ENCODE measurements at regions not wholly inside any gene's neighbourhood (a gene's known extent, or its start where the extent isn't known, plus 50 kb on each side); places are given as distances from the start of the nearest gene placed in this dataset.

DNA sequence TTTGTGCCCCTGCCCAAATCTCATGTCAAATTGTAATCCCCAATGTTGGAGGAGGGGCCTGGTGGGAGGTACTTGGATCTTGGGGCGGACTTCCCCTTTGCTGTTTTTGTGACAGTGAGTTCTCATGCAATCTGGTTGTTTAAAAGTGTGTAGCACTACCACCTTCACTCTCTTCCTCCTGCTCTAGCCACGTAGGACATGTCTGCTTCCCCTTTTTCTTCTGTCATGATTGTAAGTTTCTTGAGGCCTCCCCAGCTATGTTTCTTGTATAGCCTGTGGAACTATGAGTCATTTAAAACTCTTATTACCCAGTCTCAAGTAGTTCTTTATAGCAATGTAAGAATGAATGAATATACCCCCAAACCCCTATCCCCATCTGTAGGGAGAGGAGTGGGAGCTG, 1013.7 kb upstream of the MAP3K7 start:
- peak; percentile 40 for DNase-seq

DNA sequence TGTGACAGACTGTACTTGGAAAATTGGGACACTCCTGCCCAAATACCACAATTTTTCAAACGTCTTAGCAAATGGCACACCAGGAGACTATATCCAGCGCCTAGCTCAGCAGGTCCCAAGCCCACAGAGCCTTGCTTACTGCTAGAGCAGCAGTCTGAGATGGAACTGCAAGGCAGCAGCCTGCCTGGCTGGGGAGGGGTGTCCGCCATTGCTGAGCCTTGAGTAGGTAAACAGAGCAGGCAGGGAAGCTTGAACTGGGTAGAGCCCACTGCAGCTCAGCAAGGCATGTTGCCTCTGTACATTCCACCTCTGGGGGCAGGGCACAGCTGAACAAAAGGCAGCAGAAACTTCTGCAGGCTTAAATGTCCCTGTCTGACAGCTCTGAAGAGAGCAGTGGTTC, 1003.3 kb upstream of the MAP3K7 start:
- no peak for DNase-seq

DNA sequence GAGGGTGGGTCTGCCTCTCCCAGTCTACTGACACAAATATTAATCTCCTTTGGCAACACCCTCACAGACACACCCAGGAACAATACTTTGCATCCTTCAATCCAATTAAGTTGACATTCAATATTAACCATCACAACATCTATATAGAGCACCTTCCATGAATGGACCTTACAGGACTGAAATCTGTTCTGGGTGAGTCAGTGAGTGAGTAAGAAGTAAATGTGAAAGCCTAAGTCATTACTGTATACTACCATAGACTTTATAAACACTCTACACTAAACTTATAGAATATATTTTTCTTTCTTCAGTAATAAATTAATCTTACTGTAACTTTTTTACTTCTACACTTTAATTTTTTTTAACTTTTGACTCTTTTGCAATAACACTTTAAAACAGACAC, 993.8 kb upstream of the MAP3K7 start:
- no peak for DNase-seq

DNA sequence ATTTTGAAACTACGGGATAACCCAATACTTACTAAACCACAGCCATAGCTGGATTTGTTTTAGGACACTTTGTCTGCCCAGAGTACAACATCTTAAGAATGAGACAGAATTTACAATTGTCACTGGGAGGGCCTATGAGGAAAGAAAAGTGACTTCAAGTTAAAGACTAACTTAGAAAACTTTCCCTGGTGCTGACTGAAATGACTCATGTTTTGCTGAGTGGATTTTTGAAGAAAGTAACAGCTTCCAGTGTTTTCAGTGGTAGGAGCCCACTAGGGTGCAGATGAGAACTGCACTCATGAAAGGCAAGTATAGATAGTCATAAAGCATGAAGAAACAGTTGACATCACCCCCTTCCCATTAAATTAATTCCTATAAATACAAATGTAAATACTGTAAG, 988.2 kb upstream of the MAP3K7 start:
- no peak for DNase-seq

DNA sequence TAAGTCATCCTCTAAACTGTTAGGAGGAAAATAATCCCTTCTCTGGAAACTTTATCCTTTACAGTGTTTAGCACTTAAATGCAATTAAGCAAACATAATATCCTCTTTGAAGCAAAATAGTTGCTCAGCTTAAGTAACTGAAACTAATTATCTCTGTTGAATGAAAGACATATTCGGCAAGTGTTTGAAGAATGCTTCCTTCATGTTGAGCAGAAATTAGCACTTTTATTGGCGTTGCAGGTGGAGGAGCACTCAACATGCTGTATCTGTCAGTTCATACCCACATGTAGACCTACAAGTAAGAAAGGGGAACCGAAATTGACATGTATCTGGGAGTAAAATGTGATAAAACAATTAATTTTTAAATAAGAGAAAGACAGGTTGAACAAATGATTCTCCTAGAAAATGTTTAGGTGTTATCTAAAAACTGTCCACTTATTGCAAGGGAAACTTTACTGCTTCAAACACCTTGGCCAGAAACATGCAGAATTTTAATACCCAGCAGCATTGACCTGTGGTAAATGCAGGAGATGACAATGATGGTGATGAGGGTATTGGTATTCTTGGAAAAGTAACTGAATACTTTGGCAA, 987.0 kb upstream of the MAP3K7 start:
- DNase-seq = no peak

DNA sequence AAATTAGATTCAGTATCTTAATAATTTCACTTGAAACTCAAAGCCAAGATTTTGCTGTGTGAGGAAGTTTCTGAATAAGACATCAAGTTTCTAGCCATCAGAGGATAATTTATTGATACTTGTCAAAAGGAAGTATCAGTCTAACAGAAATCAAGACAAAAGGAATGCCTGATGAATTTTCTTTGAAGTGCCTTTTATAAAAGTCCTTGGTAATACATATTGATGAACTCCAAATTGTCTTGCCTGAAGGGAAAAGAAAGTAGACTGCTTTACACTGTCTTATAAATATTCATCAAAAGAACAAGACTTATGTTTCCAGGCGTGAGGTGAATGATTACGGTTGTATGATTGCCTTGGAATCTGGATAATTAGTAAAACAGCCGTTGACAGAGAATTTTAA, 986.0 kb upstream of the MAP3K7 start:
- no peak for DNase-seq

DNA sequence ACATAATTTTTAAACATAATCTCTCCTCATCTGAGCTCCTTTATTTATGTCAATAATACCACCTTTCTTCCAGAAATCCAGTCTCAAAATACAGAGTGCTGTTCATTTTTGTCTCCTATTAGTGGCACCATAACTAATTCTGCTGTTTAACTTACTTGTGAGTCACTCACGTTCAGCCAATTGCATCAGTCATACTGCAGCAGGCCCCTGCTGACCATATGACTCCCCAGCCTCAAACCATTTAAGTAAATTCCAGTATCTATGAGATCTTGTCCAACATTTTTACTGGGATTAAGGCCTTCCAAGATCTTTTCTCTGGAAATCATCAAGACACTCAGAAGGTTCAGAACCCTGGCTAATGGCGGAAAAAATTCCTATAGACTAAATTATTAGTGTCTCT, 982.2 kb upstream of the MAP3K7 start:
- DNase-seq = peak; percentile 12

DNA sequence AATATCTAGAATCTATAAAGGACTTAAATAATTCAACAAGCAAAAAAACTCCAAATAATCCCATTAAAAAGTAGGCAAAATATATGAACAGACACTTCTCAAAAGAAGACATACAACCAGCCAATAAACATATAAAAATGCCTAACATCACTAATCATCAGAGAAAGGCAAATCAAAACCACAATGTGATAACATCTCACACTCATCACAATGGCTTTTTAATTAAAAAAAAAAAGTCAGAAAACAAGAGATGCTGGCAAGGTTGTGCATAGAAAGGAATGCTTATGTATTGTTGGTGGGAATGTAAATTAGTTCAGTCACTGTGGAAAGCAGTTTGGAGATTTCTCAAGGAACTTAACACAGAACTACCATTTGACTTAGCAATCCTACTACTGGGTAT, 979.6 kb upstream of the MAP3K7 start:
- DNase-seq = no peak

DNA sequence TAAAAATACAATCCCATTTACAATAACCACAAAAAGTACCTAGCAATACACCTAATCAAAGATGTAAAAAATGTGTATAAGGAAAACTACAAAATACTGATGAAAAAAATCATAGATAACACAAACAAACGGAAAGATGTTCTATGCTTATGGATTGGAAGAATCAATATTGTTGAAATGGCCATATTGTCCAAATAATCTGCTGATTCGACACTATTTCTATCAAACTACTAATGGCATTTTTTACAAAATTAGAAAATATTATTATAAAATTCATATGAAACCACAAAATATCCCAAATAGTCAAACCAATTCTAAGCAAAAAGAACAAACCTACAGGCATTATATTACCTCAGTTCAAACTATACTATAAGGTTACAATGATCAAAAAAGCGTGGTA, 978.3 kb upstream of the MAP3K7 start:
- DNase-seq = no peak

DNA sequence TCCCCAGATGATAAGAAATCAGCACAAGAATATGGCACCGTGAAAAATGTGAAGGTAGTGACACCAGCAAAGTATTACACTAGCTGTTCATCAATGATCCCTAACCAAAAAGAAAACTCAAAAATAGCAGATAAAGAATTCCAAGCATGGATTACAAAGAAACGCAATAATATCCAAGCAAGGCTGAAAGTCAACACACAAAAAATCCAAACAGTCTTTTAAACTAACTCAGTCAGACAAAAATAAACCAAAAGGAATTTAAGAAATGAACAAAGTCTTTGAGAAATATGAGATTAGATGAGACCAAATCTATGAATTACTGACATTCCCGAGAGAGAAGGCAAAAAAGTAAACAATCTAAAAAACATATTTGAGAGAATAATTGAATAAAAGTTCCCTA, 976.1 kb upstream of the MAP3K7 start:
- no peak for DNase-seq

DNA sequence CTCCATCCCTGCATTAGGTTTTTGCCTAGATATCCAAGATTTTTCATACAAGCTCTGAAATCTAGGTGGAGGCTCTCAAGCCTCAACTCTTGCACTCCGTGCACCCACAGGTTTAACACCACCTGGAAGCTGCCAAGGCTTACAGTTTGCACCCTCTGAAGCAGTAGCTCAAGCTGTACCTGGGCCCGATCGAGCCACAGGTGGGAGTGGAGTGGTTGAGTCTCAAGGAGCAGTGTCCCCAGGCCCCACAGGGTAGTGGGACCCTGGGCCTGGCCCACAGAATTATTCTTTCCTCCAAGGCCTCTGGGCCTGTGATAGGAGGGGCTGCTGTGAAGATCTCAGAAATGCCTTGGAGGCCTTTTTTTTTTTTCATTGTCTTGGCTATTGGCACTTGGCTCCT, 973.5 kb upstream of the MAP3K7 start:
- no peak for DNase-seq

DNA sequence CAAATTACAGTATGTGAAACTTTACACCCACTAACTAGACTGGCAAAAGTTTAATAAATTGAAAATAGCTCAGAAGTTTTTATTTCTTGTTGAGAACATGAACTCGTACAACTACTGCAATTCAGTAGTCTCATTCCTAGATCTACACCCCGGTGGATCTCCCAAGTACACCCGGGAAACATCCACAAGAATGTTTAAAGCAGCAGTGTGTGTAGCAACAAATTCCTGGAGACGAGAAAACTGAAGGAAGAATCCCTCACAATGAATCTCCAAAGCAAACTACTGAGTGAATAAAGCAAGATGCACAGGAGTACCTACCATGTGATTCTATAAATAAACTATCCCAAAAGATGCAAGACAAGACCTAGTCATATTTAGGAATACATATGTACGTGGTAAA, 954.0 kb upstream of the MAP3K7 start:
- no peak for DNase-seq

DNA sequence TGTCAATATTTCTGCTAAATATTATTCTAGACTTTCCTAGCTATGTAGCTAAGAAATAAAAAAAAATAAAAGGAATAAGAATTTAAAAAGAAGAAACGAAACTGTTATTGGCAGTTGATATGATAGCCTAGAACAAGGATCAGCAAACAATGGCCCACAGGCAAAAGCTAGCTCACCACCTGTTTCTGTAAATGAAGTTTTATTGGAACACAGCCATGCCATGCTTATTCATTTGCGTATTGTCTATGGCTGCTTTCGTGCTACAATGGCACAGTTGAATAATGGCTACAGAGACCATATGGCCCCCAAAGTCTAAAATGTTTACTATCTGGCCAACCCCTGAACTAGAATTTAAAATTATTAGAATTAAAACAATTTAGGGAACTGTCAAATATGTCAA, 952.6 kb upstream of the MAP3K7 start:
- no peak for DNase-seq

DNA sequence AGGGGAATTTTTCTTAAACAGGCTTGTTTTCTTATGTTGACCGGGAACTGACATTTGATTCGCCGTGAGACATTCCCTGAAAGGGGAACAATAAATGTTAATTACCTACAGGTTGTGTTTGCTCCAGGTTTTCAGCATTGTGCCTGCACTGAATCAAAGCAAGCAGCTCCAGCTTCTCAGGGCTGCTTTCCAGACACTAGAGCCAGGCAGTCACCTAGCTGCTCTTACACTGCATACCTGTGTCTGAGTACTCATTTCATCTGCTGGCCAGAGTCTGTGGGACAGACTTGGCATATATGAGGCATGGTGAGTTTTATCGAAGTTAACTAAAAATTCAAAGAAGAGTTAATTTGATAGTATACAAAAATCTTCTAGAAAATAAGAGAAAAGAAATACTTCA, 951.8 kb upstream of the MAP3K7 start:
- DNase-seq = no peak

DNA sequence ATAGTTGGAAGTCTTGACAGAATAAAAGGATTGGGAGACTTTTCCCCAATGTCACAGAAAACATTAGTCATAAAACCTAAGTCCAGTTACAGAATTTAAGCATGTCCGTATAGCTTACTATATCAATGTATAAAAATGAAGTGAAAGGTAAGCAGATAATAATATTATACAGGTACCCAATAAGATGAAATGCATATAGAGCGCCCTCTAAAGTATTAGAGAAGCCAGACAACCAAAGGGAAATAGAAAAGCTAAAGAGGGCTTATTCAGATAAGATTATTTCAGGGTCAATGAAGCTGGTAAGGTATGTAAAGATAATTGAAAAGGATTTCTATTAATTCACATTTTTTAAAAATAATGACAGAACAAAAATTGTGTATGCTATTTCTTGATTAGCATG, 947.7 kb upstream of the MAP3K7 start:
- DNase-seq = no peak

DNA sequence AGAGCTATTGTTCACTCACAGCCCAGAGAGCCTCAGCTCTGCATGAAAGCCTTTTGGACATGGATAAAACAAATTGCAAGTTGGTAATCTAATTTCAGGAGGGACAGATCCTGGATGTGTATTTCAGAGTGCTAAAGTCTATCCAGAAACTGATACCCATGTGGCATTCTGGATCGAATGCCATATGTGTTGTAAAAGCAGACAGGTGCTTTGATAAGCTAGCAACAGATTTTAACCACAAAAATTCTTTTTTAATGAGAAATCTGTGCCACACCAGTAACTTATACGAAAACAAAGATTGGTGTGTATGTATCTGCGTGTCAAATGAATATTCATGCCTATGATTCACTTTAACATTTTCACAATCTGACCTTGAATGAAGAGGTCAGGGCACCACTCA, 936.6 kb upstream of the MAP3K7 start:
- no peak for DNase-seq

DNA sequence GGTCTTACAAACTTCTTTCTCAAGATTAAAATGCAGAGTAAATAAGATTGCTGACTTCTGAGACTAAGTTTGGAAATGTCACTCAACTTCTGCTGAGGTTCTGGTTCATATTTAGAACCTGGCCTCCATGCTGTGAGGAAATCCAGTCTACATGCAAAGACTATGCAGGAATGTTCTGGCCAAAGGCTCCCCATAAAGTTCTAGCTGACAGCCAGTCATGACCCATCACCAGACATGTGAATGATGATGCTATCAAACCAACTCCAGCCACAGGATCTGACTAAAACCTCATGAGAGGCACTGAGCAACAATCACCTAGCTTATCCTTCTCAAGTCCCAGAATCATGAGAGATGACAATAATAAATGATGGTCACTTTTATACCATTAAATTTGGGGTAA, 935.1 kb upstream of the MAP3K7 start:
- no peak for DNase-seq

DNA sequence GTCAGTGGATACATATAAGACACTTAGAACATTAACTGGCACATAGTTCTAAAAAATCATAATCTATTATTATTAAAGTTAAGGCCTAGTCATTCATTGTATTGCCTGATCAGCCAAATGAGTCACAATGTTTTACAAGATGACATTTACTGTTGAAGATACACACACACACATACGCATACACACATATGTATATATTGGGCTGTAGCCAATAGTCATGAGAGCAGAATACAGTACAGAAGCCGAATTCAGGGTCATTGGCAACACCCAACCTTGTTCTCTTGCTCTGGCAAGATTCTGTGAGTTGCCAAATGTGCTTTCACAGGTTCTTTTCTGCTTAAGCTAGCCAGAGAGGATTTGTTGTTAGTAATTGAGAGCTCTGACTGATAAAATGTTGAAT, 922.8 kb upstream of the MAP3K7 start:
- DNase-seq = no peak

DNA sequence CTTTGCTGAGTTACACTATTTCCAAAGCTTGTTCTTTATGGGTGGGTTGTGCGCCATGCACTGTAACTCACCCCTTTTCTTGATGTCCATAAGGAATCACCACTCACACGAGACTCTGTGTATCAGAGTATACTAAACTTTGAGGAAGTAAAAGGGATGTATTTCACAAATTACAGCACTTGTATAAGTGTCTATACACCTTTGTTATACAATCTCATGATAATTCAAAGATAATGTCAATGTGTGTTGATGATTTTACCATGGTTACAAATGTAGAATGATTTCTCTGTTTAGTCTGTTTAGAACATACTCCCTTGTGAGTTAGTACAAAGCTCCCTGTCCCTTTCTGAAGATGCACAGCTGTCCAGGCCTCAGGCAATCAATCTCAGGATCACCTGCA, 922.2 kb upstream of the MAP3K7 start:
- no peak for DNase-seq

DNA sequence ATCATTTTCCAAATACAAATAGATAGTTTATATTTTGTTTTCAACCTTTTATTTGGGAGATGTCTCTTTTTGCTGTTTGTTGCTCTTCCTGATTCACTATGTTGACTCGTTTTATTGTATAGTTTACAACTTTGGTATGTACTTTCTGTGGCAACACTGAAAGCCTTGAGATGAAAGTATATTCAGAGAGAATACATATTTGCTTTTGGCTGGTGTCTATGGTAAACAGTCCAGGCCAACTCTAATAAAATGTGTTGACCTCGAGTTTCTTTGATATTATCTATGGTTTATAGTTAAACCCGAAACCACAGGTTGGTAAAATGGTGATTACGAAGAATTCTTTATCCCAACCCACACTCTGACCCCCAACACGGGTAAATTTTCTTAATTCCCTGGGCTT, 919.6 kb upstream of the MAP3K7 start:
- no peak for DNase-seq

DNA sequence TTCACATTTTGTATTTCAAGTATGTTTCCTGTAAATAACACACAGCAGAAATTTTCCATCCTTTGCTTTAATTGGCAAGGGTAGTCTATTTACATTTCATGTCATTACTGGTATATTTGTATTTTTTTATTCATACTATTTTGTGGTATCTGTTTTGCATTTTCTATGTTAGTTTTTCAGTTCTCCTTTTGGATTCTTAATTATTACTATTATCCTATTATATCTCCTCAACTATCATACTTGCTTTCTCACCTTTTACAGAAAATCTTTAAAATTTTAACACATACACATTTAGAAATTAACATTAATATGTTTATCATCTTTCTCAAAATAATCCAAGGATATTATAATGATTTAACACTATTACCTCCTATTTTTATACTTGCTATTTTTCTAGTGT, 918.3 kb upstream of the MAP3K7 start:
- no peak for DNase-seq

DNA sequence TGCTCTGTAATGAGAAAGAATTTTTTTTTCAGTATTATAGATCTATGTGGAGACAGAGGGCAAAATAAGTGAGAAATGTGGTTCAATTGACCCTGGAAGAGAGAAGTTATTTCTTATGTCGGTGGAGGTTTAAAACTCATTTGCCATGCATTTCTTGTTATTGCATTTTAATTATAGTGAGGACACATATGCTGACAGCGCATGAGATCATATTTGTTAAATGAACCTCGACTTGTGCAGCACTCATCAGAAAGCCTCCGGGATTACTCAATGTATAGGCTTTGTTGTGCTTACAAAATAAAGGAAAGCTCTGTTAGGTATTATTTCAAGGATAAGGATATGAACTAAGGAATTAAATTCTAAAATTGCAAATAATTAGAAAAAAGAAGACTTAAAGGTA, 915.1 kb upstream of the MAP3K7 start:
- DNase-seq = no peak

DNA sequence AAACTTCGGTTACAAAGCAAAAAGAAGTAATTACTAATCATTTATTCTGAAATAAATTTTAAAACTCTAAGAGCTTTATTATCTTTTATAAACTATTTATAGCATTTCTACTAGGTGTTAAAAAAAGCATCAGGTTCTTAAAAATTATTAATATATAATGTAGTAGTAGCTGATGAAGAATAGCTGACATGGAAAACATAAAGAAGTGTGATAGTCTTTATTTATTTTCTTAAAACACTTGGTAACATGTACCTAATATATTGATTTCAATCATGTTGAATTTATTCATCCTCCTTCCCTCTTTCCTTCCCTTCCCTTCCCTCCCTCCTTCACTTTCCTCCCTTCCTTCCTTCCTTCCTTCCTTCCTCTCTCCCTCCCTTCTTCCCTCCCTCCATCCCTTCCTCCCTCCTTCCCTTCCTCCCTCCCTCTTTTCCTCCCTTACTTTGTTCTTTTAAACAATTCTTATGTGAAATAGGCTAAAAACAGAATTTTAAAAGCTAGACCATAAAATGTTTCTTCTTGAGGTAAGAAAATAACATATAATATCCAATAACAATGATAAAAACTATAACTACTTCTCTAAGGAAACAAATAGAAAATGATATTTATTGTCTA, 913.9 kb upstream of the MAP3K7 start:
- no peak for DNase-seq

DNA sequence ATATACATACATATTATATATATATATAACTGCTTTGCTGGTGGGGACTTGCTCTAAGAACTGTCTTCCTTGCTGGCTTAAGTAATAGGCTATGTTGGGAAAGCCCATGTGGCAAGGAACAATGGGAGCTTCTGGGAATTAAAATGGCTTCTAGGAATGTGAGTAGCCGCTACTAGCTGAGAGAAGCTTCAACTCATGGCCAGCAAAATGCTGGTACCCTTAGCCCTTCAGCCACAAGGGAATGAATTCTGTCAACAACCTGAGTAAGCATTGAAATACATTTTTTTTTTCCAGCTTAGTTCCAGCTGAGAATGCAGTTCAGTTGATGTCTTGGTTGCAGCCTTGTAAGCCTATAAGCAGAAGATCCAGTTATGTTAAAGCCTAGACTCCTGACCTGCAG, 911.7 kb upstream of the MAP3K7 start:
- DNase-seq = no peak

DNA sequence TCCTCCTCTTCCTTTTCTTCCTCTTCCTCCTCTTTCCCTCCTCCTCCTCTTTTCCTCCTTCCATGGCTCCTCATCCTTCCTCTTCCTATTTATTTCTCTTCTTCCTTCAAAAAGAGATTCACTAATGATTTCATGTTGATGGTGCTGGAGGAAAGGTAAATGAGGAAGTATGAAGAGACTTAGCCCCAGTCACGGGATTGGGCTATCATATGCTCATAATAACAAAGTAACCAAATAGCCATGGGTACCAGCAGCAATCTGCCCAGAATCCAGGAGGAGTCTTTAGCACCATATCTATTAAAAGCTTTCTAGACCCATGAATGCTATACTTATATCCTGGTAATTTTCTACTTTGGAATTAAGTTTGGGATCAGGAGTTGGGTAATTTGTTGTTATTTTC, 910.9 kb upstream of the MAP3K7 start:
- peak; percentile 14 for DNase-seq
